Esophagus muscularis mucosa (tissue), 4 donors: ENCODE measurements at regions not wholly inside any gene's neighbourhood (a gene's known extent, or its start where the extent isn't known, plus 50 kb on each side); places are given as distances from the start of the nearest gene placed in this dataset.

Experiments used
- DNase-seq: peaks from one replicate; pipeline ENCODE4 v3.0.0-alpha.2; 2017; ENCODE audit errors: extremely low spot score
- H3K27ac ChIP-seq, 4 donors: fragments of 200-600 bp; sonication (generic); replicated peaks in 1 of 4; 1 replicate in 3 of 4; 2 replicates in 1 of 4; pipeline ENCODE4 v1.5.1; 2016 to 2019; ENCODE audit warnings: mild to moderate bottlenecking in 1 of 4
- H3K27me3 ChIP-seq, 4 donors: fragments of 200-600 bp; sonication (generic); one replicate each; pipeline versions ENCODE4 v1.5.1 to v1.6.0; 2016 to 2019
- H3K36me3 ChIP-seq, 4 donors: fragments of 200-600 bp; sonication (generic); one replicate each; pipeline ENCODE4 v1.5.1; 2016 to 2019
- H3K4me1 ChIP-seq, 4 donors: fragments of 200-600 bp; sonication (generic); one replicate each; pipeline ENCODE4 v1.5.1; 2016 to 2019
- H3K4me3 ChIP-seq, 4 donors: fragments of 200-600 bp; sonication (generic); 1 replicate in 2 of 4; 2 replicates in 2 of 4; pipeline ENCODE4 v1.5.1; 2016 to 2019; ENCODE audit warnings: mild to moderate bottlenecking in 4 of 4, moderate library complexity in 1 of 4
- H3K9me3 ChIP-seq, 4 donors: fragments of 200-600 bp; sonication (generic); 1 replicate in 3 of 4; 2 replicates in 1 of 4; pipeline ENCODE4 v1.5.1; 2016 to 2019
- EP300 ChIP-seq: sonication (generic); formaldehyde crosslinking; IDR thresholded peaks from one replicate; pipeline ENCODE4 v1.6.1; 2017; ENCODE audit warnings: antibody characterized with exemption
- POLR2A ChIP-seq: fragments of 450-650 bp; IDR thresholded peaks from one replicate; pipeline ENCODE4 v1.6.1; 2017; ENCODE audit warnings: antibody characterized with exemption, moderate library complexity, mild to moderate bottlenecking, low read depth
- POLR2AphosphoS5 ChIP-seq, 2 donors: sonication (generic); formaldehyde crosslinking; IDR thresholded peaks; one replicate each; pipeline ENCODE4 v1.6.1; 2017; ENCODE audit warnings: antibody characterized with exemption in 2 of 2
- WGBS: methylation state at CpG from one replicate; pipeline ENCODE4 v1.1.5; 2018; 5-methylcytosine and 5-hydroxymethylcytosine counted together
- intact Hi-C: fragments of 100-400 bp; cut with DNase I; formaldehyde crosslinking; loops from one replicate; pipeline ENCODE4 v1.15.1; 2023
- TF ChIP-seq, protein P1 (sequence below), 3 experiments: fragments of 200-600 bp in 2 of 3; fragments of 450-650 bp in 1 of 3; sonication (generic) in 2 of 3; IDR thresholded peaks; one replicate each; pipeline ENCODE4 v1.5.1; 2017 to 2019; ENCODE audit warnings: antibody characterized with exemption in 3 of 3, mild to moderate bottlenecking in 2 of 3, moderate library complexity in 1 of 3

DNA sequence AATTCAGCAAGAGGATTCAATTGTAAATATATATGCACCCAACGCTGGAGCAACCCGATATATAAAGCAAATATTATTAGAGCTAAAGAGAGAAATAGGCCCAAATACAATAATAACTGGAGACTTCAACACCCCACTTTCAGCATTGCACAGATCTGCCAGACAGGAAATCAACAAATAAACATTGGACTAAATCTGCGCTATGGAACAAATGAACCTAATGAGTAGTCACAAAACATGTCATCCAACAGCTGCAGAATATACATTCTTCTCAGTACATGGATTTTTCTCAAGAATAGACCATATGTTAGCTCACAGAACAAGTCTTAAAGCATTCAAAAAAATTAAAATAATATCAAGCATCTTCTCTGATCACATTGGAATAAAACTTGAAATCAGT, 86.1 kb upstream of the SLC1A1 start:
- H3K27ac ChIP-seq: no peak overlapping the region
- TF ChIP-seq POLR2AphosphoS5 (IDR thresholded peaks at IDR 0.05) (no peak), EP300 (no peak), POLR2A (no peak)
- TF ChIP-seq, protein P1, sequence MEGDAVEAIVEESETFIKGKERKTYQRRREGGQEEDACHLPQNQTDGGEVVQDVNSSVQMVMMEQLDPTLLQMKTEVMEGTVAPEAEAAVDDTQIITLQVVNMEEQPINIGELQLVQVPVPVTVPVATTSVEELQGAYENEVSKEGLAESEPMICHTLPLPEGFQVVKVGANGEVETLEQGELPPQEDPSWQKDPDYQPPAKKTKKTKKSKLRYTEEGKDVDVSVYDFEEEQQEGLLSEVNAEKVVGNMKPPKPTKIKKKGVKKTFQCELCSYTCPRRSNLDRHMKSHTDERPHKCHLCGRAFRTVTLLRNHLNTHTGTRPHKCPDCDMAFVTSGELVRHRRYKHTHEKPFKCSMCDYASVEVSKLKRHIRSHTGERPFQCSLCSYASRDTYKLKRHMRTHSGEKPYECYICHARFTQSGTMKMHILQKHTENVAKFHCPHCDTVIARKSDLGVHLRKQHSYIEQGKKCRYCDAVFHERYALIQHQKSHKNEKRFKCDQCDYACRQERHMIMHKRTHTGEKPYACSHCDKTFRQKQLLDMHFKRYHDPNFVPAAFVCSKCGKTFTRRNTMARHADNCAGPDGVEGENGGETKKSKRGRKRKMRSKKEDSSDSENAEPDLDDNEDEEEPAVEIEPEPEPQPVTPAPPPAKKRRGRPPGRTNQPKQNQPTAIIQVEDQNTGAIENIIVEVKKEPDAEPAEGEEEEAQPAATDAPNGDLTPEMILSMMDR (IDR thresholded peaks at IDR 0.05): no peak
- peaks cover 0 to 11% (median 3%) of the 10 kb centered on the region in 4 donors for H3K9me3 ChIP-seq
- intact Hi-C loops: no loop called here
- no peak for DNase-seq
- no peaks in the 10 kb centered on the region for H3K27me3 ChIP-seq
- WGBS: 80% methylated on average over 2 of the region's 3 CpGs
- no peaks in the 10 kb centered on the region for H3K4me1 ChIP-seq
- H3K36me3 ChIP-seq: no peaks in the 10 kb centered on the region
- no peak overlapping the region for H3K4me3 ChIP-seq

DNA sequence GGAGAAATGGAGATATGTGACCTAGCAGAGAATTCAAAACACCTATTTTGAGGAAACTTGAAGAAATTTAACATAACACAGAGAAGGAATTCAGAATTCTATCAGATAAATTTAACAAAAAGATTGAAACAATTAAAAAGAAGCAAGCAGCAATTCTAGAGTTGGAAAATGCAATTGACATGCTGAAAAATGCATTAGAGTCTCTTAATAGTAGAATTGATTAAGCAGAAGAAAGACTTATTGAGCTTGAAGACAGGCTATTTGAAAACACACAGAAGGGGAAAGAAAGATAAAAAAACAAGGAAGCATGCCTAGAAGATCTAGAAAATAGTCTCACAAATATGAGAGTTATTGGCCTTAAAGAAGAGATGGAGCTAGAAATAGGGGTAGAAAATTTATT, 87.8 kb upstream of the SLC1A1 start:
- H3K4me3 ChIP-seq: no peak overlapping the region
- TF ChIP-seq EP300: no peak
- TF ChIP-seq, protein P1 (IDR thresholded peaks at IDR 0.05): no peak
- no peak for TF ChIP-seq POLR2A
- no peak for TF ChIP-seq POLR2AphosphoS5 (IDR thresholded peaks at IDR 0.05)
- no peak for DNase-seq
- H3K27me3 ChIP-seq: no peaks in the 10 kb centered on the region
- intact Hi-C loops: no loop called here
- no peaks in the 10 kb centered on the region for H3K4me1 ChIP-seq
- no peak overlapping the region for H3K27ac ChIP-seq
- H3K9me3 ChIP-seq: peaks cover 0 to 11% (median 3%) of the 10 kb centered on the region in 4 donors
- no peaks in the 10 kb centered on the region for H3K36me3 ChIP-seq

DNA sequence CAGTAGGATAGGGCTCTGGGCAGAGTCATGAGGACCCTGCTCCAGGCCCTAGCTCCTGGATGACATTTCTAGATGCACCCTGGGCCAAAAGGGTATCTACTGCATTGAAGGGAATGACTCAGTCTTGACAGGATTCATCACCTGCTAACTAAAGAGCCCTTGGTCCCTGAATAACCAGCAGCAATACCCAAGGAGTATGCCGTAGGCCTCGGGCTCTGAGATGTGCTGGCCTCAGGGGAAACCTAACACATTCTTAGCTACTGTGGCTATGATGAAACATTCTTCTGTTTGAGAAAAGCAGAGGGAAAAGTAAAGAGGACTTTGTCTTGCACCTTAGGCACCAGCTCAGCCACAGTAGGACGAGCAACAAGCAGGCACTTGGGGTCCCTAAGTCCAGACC, 89.5 kb upstream of the SLC1A1 start:
- Histone ChIP-seq H3K27ac (no peak overlapping the region), H3K27me3 (no peaks in the 10 kb centered on the region), H3K9me3 (peaks cover 0 to 11% (median 3%) of the 10 kb centered on the region in 4 donors), H3K4me1 (no peaks in the 10 kb centered on the region), H3K36me3 (no peaks in the 10 kb centered on the region), H3K4me3 (no peak overlapping the region)
- intact Hi-C loops: no loop called here
- 92% methylated on average over 3 of the region's 3 CpGs for WGBS
- no peak for DNase-seq
- TF ChIP-seq EP300 (no peak), POLR2A (no peak), POLR2AphosphoS5 (IDR thresholded peaks at IDR 0.05) (no peak)
- TF ChIP-seq, protein P1 (IDR thresholded peaks at IDR 0.05): no peak

DNA sequence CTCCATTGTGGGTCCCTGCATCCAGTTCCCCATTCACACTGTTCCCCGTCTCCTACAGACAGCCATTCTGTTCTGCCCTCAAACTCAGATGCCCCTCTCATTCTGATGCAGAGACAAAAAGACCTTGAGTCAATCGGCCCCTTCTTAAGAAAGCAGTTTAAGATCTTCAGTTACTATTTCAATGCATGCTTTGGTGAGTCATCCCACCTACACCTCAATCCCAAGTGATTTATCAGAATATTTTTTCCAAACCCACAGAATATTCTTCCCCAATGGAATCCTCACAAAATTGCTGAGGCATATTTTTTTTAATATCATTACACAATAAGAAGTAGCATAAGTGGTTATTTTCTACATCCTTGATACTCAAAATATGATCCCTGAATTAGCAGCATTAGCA, 92.4 kb upstream of the SLC1A1 start:
- TF ChIP-seq POLR2A: no peak
- no peak for TF ChIP-seq POLR2AphosphoS5 (IDR thresholded peaks at IDR 0.05)
- TF ChIP-seq EP300: no peak
- TF ChIP-seq, protein P1 (IDR thresholded peaks at IDR 0.05): no peak

DNA sequence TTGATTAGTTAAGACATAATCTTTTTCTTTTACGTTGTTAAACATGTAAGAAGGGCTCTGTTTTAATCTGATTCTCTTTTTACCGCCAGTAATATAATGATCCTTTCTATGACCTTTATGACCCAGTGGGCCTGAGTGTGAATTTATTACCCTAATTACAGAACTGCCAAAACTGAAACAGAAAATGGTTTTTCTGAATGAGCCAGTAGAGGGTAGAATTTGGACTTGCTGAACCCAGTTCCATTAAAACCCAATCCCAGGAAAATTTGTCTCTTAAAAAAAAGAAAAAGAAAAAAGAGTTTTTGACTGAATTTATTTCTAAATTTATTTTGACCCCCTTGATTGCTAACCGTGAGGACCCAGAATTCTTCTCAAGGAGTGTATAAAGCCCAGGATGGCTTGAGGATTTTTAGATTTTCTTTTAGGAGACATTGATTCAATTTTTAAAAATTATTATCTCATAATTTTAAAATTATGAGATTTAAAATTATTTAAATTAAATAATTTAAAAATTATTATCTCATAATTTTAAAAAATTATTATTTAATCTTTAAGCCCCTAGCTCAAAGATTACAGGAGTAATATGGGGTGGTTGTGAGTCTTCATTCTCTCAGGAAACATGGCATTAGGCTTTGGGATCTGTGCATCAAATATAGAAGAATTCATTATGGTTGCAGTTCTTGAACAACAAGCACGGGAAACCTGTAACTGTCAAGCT, 94.1 kb upstream of the GLIS3 start:
- intact Hi-C loops: no loop called here
- no peak overlapping the region for H3K27ac ChIP-seq

More for the DNA sequence above, 92.4 kb upstream of the SLC1A1 start:
- Histone ChIP-seq H3K27me3 (no peaks in the 10 kb centered on the region), H3K27ac (no peak overlapping the region), H3K4me1 (peaks cover 0 to 14% (median 0%) of the 10 kb centered on the region in 4 donors), H3K9me3 (peaks cover 0 to 5% (median 1%) of the 10 kb centered on the region in 4 donors), H3K4me3 (no peak overlapping the region), H3K36me3 (no peaks in the 10 kb centered on the region)
- no peak for DNase-seq
- 64% methylated on average over 2 of the region's 2 CpGs for WGBS
- intact Hi-C loops: no loop called here

More for the DNA sequence above, 94.1 kb upstream of the GLIS3 start:
- no peaks in the 10 kb centered on the region for H3K27me3 ChIP-seq
- WGBS: 91% methylated on average over 4 of the region's 4 CpGs
- DNase-seq: no peak
- no peak overlapping the region for H3K4me3 ChIP-seq
- peaks cover 0 to 14% (median 0%) of the 10 kb centered on the region in 4 donors for H3K4me1 ChIP-seq
- H3K9me3 ChIP-seq: no peaks in the 10 kb centered on the region
- TF ChIP-seq EP300: no peak
- TF ChIP-seq POLR2AphosphoS5 (IDR thresholded peaks at IDR 0.05): no peak
- TF ChIP-seq, protein P1 (IDR thresholded peaks at IDR 0.05): no peak
- TF ChIP-seq POLR2A: no peak
- H3K36me3 ChIP-seq: no peaks in the 10 kb centered on the region
